ENCODE measurements at regions not wholly inside any gene's neighbourhood (a gene's known extent, or its start where the extent isn't known, plus 50 kb on each side); places are given as distances from the start of the nearest gene placed in this dataset.

DNA sequence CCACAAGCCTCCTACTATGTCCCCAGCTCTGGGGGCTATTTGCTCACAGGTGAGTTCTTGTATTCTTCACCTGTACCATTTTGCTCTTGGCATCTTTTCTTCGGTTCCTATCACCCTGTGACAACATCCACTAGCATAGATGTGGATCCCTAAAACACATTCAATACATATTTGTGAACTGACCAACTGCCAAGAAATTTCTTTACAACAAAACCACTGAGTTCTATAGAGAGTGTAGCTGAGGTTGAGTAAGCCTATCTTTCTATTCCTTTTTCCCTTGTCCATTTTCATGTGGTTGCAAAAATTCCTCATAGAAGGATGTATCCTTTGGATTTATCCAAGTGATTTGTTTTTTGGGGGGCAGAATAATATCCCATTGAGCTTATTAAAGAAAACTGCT lies 192.7 kb upstream of the ITGA4 start:
- TF ChIP-seq, protein P1, sequence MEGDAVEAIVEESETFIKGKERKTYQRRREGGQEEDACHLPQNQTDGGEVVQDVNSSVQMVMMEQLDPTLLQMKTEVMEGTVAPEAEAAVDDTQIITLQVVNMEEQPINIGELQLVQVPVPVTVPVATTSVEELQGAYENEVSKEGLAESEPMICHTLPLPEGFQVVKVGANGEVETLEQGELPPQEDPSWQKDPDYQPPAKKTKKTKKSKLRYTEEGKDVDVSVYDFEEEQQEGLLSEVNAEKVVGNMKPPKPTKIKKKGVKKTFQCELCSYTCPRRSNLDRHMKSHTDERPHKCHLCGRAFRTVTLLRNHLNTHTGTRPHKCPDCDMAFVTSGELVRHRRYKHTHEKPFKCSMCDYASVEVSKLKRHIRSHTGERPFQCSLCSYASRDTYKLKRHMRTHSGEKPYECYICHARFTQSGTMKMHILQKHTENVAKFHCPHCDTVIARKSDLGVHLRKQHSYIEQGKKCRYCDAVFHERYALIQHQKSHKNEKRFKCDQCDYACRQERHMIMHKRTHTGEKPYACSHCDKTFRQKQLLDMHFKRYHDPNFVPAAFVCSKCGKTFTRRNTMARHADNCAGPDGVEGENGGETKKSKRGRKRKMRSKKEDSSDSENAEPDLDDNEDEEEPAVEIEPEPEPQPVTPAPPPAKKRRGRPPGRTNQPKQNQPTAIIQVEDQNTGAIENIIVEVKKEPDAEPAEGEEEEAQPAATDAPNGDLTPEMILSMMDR (IDR thresholded peaks at IDR 0.05; ENCODE audit: control insufficient read depth, insufficient read depth, low read depth, low read length, missing control alignments), result no peak
- H3K4me3 ChIP-seq (ENCODE audit: control insufficient read depth, low read depth, low read length), result no peak overlapping the region
- DNase-seq (ENCODE audit: low read depth), result no peak

DNA sequence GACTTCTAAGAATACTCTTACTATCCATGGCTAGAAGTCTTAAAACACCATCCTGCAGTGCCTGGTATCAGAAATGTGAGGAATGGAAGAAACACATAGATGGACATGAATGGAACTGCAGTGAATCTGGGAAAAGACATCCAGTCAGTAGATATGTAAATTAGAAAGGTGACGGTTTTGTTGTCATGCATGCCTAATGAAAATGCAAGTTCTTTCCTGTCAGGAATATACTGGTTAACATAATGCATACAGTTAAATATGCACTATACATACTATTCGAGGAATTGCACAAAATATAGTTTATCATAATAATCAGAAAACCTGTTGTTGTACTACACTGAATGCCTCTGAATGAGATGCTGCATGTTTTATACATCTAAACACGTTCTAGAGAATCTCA lies 190.6 kb upstream of the ITGA4 start:
- TF ChIP-seq, protein P1 (IDR thresholded peaks at IDR 0.05; ENCODE audit: control insufficient read depth, insufficient read depth, low read depth, low read length, missing control alignments), result no peak
- no peak for DNase-seq (ENCODE audit: low read depth)
- H3K4me3 ChIP-seq (ENCODE audit: control insufficient read depth, low read depth, low read length), result no peak overlapping the region

DNA sequence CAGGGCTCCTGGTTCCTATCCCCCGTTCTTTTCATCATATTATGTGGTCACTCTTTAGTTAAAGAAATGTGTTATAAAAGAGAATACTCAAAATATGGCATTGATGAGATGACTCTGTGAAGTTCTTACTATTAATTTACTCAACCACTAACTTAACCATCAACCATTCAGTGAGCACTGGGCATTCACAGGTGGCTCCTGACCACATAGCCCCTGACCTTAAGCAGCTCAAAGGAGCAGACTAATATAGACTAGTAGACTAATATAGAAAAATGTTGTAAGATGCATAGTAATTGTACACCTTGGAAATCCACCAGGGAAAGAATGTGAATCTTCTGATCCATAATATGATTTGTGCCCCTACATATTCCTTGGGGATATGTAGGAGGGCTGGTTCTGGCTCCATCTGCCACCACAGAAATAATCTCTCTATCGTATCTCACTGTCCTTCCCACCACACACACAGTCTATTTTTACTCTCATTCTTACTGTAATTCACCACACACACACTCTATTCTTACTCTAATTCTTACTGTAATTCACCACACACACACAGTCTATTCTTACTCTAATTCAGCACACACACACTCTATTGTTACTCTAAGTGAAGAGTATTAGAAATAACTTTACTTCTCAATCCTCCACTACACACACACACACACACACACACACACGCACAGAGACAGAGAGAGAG lies 188.9 kb upstream of the ITGA4 start:
- no peak overlapping the region for H3K4me3 ChIP-seq (ENCODE audit: control insufficient read depth, low read depth, low read length)
- DNase-seq (ENCODE audit: low read depth), result no peak
- TF ChIP-seq, protein P1 (IDR thresholded peaks at IDR 0.05; ENCODE audit: control insufficient read depth, insufficient read depth, low read depth, low read length, missing control alignments), result no peak

DNA sequence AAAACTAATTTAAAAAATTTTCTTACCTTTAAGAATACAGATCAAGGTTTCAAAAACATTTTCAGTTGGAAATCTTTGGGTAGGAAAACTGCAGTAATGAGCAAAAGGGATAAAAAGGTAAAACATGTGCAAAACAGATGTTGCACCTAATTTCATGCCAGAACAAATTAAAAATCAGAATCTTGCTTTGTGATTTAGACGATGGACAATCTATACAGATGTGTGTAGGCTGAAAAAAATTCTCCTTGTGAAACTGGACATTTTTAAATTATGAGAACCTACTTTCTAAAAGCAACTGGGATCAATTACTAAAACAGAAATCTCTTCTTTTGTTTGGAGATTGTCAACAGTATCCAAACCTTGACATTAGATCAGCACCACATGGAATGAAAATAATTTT lies 183.2 kb upstream of the ITGA4 start:
- H3K4me3 ChIP-seq (ENCODE audit: control insufficient read depth, low read depth, low read length), result no peak overlapping the region
- TF ChIP-seq, protein P1 (IDR thresholded peaks at IDR 0.05; ENCODE audit: control insufficient read depth, insufficient read depth, low read depth, low read length, missing control alignments), result no peak
- no peak for DNase-seq (ENCODE audit: low read depth)

DNA sequence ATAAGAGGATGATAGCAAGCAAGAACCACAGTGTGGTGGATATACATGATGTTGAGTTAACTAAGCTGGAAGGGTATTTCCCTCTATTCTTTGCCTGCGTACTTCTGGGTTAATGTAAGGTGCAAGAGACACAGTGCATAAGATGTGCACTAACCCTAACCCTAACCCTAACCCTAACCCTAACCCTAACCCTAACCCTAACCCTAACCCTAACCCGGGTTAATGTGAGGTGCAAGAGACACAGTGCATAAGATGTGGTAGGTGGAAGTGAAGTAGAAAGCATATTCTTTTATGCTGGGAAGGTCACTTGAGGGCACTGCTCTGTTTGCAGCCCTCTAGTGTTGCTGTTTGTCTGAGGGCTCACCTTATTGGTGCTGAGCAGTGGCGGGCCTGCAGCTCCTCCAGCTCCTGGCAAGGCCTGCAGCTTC lies 181.5 kb upstream of the ITGA4 start:
- no peak overlapping the region for H3K4me3 ChIP-seq (ENCODE audit: control insufficient read depth, low read depth, low read length)
- TF ChIP-seq, protein P1 (IDR thresholded peaks at IDR 0.05; ENCODE audit: control insufficient read depth, insufficient read depth, low read depth, low read length, missing control alignments), result no peak
- DNase-seq (ENCODE audit: low read depth), result no peak

DNA sequence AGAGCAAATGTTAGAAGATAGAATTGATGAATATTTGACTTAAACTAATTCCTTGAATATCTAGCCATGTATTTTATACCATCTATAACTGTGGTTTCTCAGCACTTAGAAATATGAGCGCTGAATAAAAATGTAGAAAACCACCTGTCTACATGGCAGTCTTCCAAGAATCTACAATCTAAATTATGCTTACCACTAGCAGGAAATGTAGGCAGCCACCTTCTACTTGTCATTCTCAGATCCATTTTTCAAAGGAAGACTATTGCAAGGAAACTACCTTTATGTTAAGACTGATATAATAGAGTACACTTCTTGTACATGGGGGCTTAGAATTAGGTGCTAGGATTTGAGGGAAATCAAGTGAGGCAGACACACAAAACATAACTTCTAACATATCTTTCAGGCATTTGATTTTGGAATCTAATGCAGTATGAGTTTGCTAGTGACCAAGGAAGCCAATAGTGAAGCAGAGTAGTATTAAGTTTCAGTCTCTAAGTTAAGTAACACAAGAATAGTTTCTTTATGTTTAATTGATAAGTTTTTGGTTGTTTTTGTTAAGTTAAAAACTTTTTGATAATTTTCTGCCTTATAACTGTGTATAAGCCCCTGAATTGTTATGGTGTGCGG lies 175.9 kb upstream of the ITGA4 start:
- TF ChIP-seq, protein P1 (IDR thresholded peaks at IDR 0.05; ENCODE audit: control insufficient read depth, insufficient read depth, low read depth, low read length, missing control alignments), result no peak
- no peak overlapping the region for H3K4me3 ChIP-seq (ENCODE audit: control insufficient read depth, low read depth, low read length)
- no peak for DNase-seq (ENCODE audit: low read depth)
